ENCODE measurements at regions not wholly inside any gene's neighbourhood (a gene's known extent, or its start where the extent isn't known, plus 50 kb on each side); places are given as distances from the start of the nearest gene placed in this dataset.

DNA sequence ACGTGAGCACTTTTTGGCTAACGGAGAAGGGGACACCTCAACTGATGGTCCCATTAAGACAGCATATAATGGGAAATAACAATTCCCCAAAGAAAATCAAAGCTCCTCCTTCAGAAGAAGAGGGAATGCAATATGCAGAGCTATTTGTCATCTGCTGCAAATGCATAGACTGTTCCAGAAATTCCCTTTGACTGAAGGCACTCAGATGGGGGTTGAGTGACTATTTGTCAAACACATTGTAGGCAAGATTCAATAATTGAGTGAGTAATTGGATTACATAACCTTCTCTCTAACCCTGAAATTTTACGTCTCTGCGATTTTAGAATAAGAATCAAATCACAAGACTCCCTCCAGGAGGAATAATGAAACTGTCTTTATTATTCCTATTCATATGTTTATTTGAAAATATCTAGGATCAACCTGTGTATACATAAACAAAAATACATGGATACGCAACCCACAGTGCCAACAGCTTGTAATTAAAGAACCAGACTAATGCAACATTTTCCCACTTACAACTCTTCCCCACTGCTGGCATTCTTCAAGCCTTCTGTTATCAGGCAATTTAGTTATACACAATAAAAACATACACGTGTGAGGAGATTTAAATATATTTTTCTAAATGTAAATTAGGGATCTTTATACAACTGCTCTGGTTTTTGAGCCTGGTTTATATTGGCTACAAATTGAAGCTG is 256.6 kb downstream of the GBA3 start:
- DNase-seq (ENCODE audit: low read depth): no peak

DNA sequence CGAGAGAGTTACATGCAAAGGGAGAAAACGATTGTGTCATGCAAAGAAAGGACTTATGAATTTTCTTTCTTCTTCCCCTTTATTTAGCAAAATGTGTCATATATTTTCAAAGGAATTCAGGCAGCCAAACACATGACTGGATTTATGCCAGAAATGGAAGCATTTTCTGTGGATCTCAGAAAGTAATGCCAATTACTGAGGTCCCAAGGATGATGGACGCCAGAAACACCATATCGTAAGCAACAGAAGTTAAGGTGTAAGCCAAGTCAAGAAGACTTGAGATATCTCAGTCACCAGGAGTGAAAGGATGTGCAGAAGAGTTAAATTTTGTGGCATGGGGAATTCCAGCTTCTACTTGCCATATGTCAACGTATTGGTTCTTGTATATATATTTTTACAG is 255.1 kb downstream of the GBA3 start:
- DNase-seq (ENCODE audit: low read depth): no peak

DNA sequence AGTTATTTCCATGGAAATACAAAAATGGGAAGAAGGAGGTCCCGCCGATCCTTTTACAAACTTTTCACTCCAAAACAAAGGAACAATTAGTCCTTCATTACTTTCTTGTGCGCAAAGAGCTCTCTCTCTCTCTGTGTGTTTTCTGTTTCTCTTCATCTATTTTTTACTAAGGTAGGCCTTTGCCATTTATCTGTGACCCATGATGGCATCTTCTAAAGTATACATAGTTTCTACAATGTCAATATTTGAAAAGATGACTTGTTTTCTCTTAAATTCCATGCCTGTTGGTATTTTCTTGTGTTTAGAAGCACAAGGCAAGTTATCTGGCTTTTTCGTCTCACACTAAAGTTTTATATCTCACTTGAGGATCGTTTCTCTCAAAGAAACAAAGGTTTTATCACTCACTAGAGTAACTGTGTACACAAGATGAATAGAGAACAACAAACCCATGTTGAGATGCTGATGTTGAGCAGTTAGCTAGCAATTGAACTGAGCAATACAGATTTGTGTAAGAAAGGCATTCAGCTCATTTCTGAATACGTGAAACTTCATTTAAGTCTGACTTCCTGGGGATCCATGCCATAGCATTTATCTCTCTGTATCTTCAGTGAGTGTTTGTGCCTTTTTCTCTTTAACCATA is 250.3 kb downstream of the GBA3 start:
- no peak for DNase-seq (ENCODE audit: low read depth)

DNA sequence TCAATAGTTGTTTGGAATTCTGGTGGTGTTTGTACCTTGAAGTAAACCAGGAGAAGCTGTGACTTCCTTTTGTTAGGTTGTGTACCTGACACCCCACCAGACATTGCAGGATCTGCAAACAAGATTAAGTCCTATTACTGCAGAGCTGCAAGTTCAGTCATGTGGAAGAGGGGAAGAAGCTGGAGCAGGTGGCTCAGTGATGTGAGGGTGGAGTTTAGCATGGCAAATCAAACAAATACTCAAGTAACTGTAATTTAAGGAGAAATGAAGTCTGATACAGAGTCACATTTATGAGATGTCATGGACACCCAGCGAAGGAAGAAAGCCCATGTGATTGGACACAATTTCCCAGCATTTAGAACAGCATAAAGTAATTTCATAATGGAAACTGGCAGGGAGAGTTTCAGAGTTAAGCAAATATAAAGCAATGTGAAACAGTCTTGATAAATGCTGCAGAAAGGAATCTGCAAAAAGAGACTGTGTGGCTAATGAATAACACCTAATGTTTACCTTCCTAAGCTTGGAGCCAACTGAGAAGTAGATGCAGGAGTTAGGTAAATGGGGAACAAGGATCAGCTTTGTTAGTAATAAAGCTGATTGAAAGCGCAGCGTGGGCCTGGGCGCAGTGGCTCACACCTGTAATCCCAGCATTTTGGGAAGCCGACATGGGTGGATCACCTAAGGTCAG is 249.1 kb downstream of the GBA3 start:
- peak; percentile 65 for DNase-seq (ENCODE audit: low read depth)

- no peak for DNase-seq (ENCODE audit: low read depth)
Measured at GRCh38 chr4:22932326-22932725, 239.6 kb downstream of the GBA3 start.

DNA sequence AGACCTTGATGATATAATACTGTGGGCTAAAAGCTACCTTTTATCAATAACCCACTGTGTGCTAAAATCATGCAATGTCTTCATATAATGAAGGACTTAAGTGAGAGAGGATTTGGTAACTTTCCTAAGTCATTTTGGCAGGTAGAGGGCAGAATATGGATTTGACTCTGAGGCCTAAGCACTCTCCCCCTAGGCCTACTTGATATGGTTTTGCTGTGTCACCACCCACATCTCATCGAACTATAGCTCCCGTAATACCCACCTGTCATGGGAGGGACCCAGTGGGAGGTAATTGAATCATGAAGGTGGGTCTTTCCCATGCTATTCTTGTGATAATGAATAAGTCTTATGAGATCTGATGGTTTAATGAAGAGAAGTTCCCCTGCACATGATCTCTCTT is 229.7 kb downstream of the GBA3 start:
- no peak for DNase-seq (ENCODE audit: low read depth)

GRCh38 chr4:22921936-22922335 is 229.2 kb downstream of the GBA3 start:
- DNase-seq (ENCODE audit: low read depth): no peak

DNA sequence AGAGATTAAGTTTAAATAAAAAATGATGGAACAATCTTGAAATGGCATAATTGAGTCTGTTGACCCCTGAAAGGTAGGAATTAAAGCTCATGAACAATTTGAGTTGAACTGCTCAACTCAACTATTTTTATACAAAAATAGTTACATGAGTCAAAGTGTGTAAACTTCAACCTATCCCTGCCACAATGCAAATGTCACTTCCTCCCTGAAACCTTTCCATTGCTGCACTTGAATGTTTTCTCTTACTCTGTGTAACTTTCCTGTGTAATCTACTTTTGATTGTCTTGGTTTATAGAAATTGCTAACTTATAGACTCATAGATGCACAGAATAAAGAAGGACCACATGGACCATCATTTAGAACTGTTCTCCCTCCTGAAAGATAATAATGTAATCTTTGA is 218.5 kb downstream of the GBA3 start:
- DNase-seq (ENCODE audit: low read depth): no peak

- no peak for DNase-seq (ENCODE audit: low read depth)
Measured at GRCh38 chr4:22910200-22910599, 217.5 kb downstream of the GBA3 start.

DNA sequence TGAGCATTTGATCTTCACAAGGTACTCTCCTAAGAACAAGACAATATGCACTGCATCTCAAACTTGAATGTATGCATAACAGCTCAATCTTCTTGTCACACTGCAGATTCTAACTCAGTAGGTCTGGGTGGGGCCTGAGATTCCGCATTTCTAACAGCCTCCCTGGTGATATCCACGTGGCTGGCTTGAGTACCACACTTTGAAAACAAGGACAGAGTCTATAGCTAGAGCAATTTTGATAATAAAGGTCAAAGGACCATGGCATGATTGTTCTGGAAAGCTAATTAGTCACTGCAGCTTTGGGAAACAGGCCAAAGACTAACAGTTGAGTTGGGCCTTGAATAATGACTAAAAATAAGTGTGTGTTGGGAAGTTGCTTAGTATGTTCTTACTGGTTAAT is 213.3 kb downstream of the GBA3 start:
- DNase-seq (ENCODE audit: low read depth): no peak

DNA sequence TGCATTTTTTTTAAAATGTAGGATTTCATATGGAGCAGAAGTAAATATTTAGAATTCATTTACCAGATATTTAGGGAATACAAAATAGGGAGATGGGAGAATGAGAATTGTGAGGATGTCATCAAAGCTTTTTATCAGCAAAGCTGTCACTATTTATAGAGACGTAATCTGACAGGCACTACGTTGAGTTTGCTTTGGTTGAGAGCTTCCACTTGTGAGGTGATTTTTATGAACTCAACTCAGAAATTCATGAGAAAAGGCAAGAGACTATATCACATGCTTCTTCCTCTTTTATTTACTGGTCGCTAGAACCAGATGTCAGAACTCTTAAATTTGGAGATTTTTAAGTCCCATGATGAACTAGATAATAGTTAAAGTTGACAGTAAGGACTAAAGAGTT is 211.2 kb downstream of the GBA3 start:
- no peak for DNase-seq (ENCODE audit: low read depth)

- DNase-seq (ENCODE audit: low read depth): peak; percentile 22
Measured at GRCh38 chr4:22901631-22902030, 208.9 kb downstream of the GBA3 start.

DNA sequence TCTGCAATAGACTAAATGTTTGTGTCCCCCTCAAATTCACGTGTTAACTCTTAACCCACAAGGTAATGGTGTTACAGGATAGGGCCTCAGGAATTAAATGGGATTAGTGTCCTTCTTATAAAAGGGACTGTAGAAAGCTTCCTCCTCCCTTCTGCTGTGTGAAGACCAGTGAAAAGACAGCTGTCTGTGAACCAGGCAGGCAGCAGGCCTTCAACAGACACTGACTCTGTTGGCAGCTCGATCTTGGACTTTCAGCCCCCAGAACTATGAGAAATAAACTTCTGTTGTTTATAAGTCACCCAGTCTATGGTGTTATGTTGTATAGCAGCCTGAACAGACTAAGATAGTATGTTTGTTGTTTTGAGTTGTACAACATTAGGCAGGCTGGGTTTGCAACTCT is 208.1 kb downstream of the GBA3 start:
- DNase-seq (ENCODE audit: low read depth): no peak

DNA sequence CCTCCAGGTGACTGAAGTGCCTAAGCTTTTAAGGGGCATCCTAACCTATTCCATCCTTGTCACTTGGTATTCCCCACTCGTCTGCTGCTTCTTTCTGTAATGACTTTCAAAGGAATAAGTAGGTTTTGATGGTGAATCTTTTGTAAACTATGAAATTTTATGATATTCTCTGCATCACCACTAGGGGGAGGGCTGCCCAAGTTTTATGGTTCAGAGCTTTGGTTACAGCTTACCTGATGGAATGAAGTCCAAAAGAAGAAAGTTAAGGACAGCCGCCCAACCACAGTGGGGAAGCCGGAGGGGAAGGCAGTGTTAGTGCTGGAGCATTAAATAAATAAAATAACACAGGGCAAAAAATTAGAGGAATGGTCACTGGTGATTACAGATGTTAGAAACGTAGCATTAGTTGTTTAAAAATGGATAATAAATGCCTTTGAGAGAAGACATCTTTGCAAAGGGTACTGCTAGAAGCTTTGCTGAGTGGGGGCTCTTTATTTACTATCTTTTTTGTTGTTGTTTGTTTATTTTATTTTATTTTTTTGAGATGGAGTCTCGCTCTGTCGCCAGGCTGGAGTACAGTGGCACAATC is 204.9 kb downstream of the GBA3 start:
- peak; percentile 48 for DNase-seq (ENCODE audit: low read depth)

DNA sequence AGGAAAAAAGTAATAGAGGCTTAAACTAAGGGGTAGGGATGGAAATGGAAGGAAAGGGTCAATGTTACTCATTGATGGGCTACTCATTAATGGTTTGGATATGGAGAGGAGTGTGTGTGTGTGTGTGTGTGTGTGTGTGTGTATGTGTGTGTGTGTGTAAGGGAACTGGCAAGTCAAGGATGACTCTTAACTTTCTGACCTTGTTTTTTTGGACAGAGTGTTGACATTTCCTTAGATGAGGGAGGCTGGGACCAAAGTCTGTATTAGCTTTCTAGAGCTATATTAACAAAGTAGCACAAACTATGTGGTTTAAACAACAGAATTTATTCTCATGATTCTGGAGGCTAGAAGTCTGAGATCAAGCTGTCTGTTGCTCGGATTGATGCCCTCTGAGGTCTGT is 202.7 kb downstream of the GBA3 start:
- DNase-seq (ENCODE audit: low read depth): no peak

DNA sequence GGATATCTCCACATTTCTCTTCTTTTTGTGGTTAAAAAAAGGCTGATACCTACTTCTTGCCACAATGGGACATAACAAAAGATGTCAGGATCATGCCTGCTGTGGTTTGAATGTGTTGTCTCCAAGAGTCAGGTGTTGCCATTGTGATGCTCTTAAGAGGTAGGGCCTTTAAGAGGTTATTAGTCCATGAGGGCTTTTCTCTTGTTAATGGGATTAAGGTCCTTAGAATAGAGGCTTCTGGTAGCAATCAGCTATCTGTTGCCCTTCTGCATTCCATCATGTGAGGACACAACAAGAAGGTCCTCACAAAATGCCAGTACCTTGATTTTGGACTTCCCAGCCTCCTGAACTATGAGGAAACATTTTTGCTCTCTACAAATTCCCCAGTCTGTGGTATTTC is 191.4 kb downstream of the GBA3 start:
- DNase-seq (ENCODE audit: low read depth): no peak

DNA sequence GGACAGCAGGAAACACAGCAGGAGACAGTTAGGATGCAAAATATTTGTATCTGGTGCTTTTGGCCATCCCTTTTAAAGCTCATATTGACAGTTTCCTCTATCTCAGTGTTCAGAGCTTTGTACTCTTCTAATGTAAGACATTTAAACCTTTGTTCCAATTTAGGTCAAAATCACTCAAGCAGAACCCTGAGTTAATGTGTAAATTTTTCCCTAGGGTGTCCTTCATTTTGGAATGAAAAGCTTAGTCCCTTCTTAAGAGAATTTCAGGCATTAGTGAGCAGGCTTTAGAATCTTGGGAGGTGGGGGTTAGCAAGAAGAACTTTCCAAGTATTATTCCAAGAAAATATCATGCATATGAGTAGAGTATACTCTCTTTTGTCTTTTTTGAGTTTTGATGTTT is 188.7 kb downstream of the GBA3 start:
- DNase-seq (ENCODE audit: low read depth): peak; percentile 84

- no peak for DNase-seq (ENCODE audit: low read depth)
Measured at GRCh38 chr4:22877486-22878052, 184.8 kb downstream of the GBA3 start.

- peak; percentile 22 for DNase-seq (ENCODE audit: low read depth)
Measured at GRCh38 chr4:22876270-22876669, 183.5 kb downstream of the GBA3 start.

DNA sequence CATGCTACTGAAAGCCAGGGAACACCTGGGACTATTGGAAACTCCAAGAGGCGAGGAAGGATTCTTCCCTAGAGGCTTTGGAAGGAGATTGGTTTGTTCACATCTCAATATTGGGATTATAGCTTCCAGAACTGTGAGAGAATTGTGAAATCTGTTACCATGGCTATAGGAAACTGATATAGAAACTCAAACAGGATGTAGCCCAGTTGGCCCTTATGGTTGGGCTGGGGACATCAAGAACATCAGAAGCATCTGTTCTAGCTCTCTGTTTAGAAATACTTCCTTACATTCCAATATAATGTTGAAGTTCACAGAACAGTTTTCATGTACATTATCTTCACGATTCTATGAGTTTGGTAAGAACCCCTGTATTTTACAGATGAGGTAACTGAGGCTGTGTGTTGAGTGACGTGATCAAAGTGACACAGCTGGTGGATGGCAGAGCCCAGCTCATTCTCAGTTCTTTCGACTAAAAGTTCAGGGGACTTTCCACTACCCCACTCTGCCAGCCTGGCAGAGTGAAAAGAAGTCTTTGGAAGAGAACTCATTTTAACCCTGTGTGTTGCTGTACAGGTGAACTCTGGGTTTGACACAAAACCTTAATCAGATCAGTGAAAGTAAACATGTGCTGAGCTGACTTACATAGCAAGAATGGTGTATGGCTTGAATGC is 183.0 kb downstream of the GBA3 start:
- DNase-seq (ENCODE audit: low read depth): no peak

DNA sequence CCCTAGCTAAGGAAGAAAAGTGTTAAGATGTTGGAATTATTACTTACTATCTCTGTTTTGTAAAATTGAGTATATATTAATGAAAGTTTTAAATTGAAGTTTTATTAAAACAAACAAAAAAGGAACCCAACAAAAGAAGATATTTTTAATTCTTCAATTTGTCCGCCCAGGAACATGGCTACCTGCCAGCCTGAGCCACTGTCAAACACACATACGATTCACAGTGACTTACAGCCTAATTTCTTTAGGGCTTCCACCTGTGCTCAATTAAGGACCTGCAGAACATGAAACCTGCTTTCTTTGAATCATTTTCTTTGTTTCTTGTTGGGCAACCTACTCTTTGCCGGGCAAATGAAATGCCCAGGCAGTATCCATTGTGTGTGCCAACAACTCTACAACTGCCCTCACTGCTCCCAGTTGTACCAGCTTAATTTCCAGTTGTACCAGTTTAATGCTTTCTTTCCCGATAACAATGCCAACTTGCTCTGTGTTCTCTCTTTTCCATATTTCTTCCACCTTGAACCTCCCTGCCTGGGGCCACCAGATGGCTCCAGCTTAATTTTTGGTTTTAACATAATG is 181.7 kb downstream of the GBA3 start:
- DNase-seq (ENCODE audit: low read depth): no peak

DNA sequence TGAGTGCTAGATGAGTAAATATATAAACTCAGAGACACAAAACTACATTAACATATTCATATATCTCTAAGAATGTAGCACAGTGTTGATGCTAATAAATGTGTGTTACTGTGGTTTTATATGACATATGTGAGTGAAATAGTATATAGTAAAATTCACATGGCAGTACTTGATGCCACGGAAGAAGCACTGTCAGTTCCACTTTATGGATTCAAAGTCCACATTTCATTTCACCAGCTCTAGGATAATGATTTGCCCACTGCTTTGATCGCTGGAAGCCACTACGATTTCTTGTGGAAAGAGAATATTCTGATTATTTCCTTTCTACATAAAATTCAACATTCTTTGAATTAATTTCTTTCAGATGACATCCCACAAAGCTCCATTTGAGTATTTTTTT is 181.2 kb downstream of the GBA3 start:
- peak; percentile 31 for DNase-seq (ENCODE audit: low read depth)
